ENCODE measurements at regions not wholly inside any gene's neighbourhood (a gene's known extent, or its start where the extent isn't known, plus 50 kb on each side); places are given as distances from the start of the nearest gene placed in this dataset.

DNA sequence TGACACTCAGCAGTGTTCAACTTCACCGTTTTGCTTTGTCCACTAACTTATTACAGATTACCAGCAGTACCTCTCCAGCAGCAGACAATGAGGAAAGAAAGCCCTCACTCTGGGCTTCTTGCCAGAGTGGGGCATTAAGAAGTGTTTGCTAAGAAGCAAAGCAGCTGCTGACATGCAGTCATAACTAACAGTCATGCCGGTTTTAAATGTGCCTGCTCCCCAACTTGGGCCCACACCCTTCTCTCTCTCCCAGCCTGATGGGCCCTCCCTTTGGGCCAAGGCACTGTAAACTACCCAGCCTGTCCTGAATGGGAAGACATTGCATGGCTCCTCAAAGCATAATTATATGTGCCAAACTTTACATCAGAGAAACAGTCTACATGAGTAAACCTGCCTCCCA lies 54.6 kb upstream of the HHIP start:
- Histone ChIP-seq H3K27me3 (ENCODE audit: control insufficient read depth, insufficient read depth) (no peaks in the 10 kb centered on the region), H3K9me3 (ENCODE audit: control insufficient read depth, low read length) (no peaks in the 10 kb centered on the region), H3K4me1 (ENCODE audit: control insufficient read depth, insufficient read depth, low read length) (peaks cover 1% of the 10 kb centered on the region), H3K4me3 (ENCODE audit: low read length) (no peak overlapping the region), H3K27ac (ENCODE audit: low read length) (no peak overlapping the region)
- intact Hi-C loops (cut with DNase I): no loop called here
- WGBS: 8% methylated on average over 2 of the region's 2 CpGs
- ATAC-seq (peak; percentile 43 to 65), DNase-seq (no peak)

DNA sequence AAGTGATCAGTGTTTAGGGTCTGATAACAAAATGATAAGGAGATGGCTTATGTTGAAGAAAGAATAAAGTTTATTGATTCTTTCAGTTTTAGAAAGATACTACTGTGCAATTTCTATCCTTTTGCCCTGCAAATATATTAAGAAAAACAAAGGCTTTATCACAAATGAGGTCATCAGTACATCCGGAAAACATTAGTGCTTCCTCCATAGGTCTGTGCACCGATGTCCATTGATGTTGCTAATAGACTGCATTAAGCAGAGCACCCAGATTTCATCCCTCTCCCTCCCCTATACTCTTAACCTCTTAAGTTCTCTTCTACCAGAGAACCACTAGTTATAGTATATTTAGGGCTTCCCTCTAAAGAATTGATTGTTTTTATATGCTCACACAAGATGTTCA lies 53.7 kb upstream of the HHIP start:
- no peak overlapping the region for H3K4me3 ChIP-seq (ENCODE audit: low read length)
- H3K4me1 ChIP-seq (ENCODE audit: control insufficient read depth, insufficient read depth, low read length): peaks cover 1% of the 10 kb centered on the region
- DNase-seq (no peak), ATAC-seq (no peak)
- no peaks in the 10 kb centered on the region for H3K27me3 ChIP-seq (ENCODE audit: control insufficient read depth, insufficient read depth)
- intact Hi-C loops (cut with DNase I): no loop called here
- H3K9me3 ChIP-seq (ENCODE audit: control insufficient read depth, low read length): no peaks in the 10 kb centered on the region
- WGBS: 47% methylated on average over 2 of the region's 2 CpGs
- no peak overlapping the region for H3K27ac ChIP-seq (ENCODE audit: low read length)

DNA sequence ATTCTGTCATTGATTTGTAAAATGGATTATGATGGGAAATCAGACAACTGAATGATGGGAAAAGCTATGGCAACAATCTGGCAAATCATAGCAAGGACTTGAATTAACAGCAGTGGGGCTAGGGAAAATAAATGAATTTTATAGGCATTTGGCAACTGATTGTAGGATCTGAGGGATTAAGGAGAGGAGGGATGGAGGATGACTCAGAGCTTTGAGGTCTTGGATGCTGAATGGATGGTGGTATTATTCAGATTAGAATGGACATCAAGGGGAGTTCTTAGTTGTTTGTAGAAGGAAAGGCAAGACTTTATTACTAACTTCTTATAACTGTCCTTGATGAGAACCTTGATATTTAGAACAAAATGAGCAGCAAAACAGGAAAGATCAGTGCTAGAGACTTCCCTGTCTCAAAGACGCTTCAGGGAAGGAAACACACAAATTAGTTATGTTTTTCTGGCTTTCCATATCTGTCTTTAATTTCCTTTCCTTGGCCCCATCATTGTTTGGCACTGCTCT lies 51.4 kb upstream of the HHIP start:
- WGBS: 77% methylated on average over 1 of the region's 1 CpG
- intact Hi-C loops (cut with DNase I): no loop called here

DNA sequence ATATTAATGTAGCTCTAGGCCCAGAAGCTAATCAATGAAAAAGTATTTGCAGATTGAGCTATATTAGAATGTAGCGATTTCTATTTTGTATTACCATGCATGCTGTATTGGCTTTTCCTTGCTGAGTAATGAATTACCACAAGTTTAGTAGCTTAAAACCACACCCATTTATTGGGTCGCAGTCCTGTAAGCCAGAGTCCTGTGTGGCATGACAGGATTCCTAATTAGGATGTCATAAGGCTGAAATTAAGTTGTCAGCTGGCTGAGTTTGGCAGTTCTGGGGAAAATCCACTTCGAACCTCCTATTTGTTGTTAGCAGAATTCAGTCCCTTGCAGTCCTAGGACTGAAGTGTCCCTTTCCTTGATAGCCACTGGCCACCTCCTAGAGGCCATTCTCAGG lies 50.3 kb upstream of the HHIP start:
- ATAC-seq: no peak
- intact Hi-C loops (cut with DNase I): no loop called here
- DNase-seq: no peak
- no peaks in the 10 kb centered on the region for H3K9me3 ChIP-seq (ENCODE audit: control insufficient read depth, low read length)
- H3K27me3 ChIP-seq (ENCODE audit: control insufficient read depth, insufficient read depth): no peaks in the 10 kb centered on the region
- 96% methylated on average over 3 of the region's 3 CpGs for WGBS
- peaks cover 1% of the 10 kb centered on the region for H3K4me1 ChIP-seq (ENCODE audit: control insufficient read depth, insufficient read depth, low read length)
- H3K4me3 ChIP-seq (ENCODE audit: low read length): no peak overlapping the region
- H3K27ac ChIP-seq (ENCODE audit: low read length): no peak overlapping the region

More for the DNA sequence above, 51.4 kb upstream of the HHIP start:
- Histone ChIP-seq H3K4me1 (ENCODE audit: control insufficient read depth, insufficient read depth, low read length) (peaks cover 1% of the 10 kb centered on the region), H3K27me3 (ENCODE audit: control insufficient read depth, insufficient read depth) (no peaks in the 10 kb centered on the region), H3K9me3 (ENCODE audit: control insufficient read depth, low read length) (no peaks in the 10 kb centered on the region), H3K27ac (ENCODE audit: low read length) (no peak overlapping the region), H3K4me3 (ENCODE audit: low read length) (no peak overlapping the region)
- no peak for DNase-seq
- no peak for ATAC-seq

All from right cardiac atrium (tissue), 5 donors.